GM21786 (cell line): ENCODE measurements at regions not wholly inside any gene's neighbourhood (a gene's known extent, or its start where the extent isn't known, plus 50 kb on each side); places are given as distances from the start of the nearest gene placed in this dataset.
"Not testable (repeated sequence)": the region's sequence is repeated elsewhere in the genome, so short reads cannot be mapped to it uniquely, and the experiment has no call there.

Experiments used
- ATAC-seq: cut with Tn5 transposase; IDR thresholded peaks from one replicate; pipeline ENCODE4 v1.9.1; 2021; ENCODE audit not compliant: unreplicated experiment

GRCh38 chr7:25069900-25070443 is 55.1 kb downstream of the CYCS start:
- ATAC-seq, result no peak

- ATAC-seq, result no peak
Observed at GRCh38 chr7:25068502-25069213, 56.4 kb downstream of the CYCS start.

GRCh38 chr7:25067726-25068501 is 57.1 kb downstream of the CYCS start:
- no peak for ATAC-seq

GRCh38 chr7:25066253-25066652 is 58.8 kb downstream of the CYCS start:
- ATAC-seq, result no peak

- no peak for ATAC-seq
Observed at GRCh38 chr7:25062380-25062779, 62.7 kb downstream of the CYCS start.

- ATAC-seq, result no peak
Observed at GRCh38 chr7:25060487-25061055, 64.5 kb downstream of the CYCS start.

- ATAC-seq, result no peak
Observed at GRCh38 chr7:25059576-25059975, 65.5 kb downstream of the CYCS start.

- ATAC-seq, result no peak
Observed at GRCh38 chr7:25056368-25056767, 68.7 kb downstream of the CYCS start.

- no peak for ATAC-seq
Observed at GRCh38 chr7:25055520-25056220, 69.4 kb downstream of the CYCS start.

- no peak for ATAC-seq
Observed at GRCh38 chr7:25054819-25055519, 70.1 kb downstream of the CYCS start.

- ATAC-seq, result no peak
Observed at GRCh38 chr7:25050223-25050622, 70.2 kb upstream of the OSBPL3 start.

GRCh38 chr7:25048444-25048834 is 68.5 kb upstream of the OSBPL3 start:
- no peak for ATAC-seq

- ATAC-seq, result not testable (repeated sequence)
Observed at GRCh38 chr7:25047571-25048443, 67.8 kb upstream of the OSBPL3 start.

GRCh38 chr7:25037325-25037724 is 57.3 kb upstream of the OSBPL3 start:
- ATAC-seq, result no peak

- ATAC-seq, result no peak
Observed at GRCh38 chr7:25035274-25035673, 55.3 kb upstream of the OSBPL3 start.

- ATAC-seq, result no peak
Observed at GRCh38 chr7:25034136-25034535, 54.2 kb upstream of the OSBPL3 start.

GRCh38 chr7:25032774-25033743 is 53.1 kb upstream of the OSBPL3 start:
- ATAC-seq, result no peak

- ATAC-seq, result peak; percentile 42
Observed at GRCh38 chr7:25031432-25031831, 51.5 kb upstream of the OSBPL3 start.

GRCh38 chr7:25031007-25031406 is 51.0 kb upstream of the OSBPL3 start:
- peak; percentile 94 for ATAC-seq
